ENCODE measurements at regions not wholly inside any gene's neighbourhood (a gene's known extent, or its start where the extent isn't known, plus 50 kb on each side); places are given as distances from the start of the nearest gene placed in this dataset.

GRCh38 chr6:167649476-167649875, 177.2 kb upstream of the AFDN start:
- TF ChIP-seq CTCF (IDR thresholded peaks at IDR 0.05; ENCODE audit: low read length), result no peak
- TF ChIP-seq EZH2phosphoT487 (IDR thresholded peaks at IDR 0.05; ENCODE audit: low read length), result no peak
- no peak for TF ChIP-seq EZH2 (optimal IDR thresholded peaks at IDR 0.05; ENCODE audit: low read depth, low read length)

Data from MM.1S (cell line).